ENCODE measurements at regions not wholly inside any gene's neighbourhood (a gene's known extent, or its start where the extent isn't known, plus 50 kb on each side); places are given as distances from the start of the nearest gene placed in this dataset.

- no peak for DNase-seq (ENCODE audit: low spot score)
These were observed 417.9 kb downstream of the HRH4 start for GRCh38 chr18:24878289-24878688.

GRCh38 chr18:24885276-24885675, 424.8 kb downstream of the HRH4 start:
- no peak for DNase-seq (ENCODE audit: low spot score)

GRCh38 chr18:24894880-24895279, 434.4 kb downstream of the HRH4 start:
- DNase-seq (ENCODE audit: low spot score) = no peak

DNA sequence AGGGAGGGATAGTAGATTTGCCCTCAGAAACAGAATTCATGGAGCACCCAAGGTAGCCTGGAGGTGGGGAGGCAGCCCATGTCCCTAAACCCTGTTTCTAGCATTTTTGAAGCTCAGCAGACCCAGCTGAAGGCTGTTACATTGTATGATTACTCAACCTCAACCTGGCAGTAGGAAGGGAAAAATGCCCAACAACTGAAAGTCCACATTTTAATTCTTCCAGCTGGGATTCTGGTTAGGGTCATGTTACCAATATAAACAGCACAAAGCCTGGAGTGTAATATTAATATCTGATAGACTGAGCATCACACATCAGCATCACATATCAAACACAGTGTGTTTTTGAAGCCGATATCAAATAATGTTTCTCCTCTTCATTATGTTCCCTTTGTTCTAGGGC, 437.0 kb downstream of the HRH4 start:
- no peak for DNase-seq (ENCODE audit: low spot score)

DNA sequence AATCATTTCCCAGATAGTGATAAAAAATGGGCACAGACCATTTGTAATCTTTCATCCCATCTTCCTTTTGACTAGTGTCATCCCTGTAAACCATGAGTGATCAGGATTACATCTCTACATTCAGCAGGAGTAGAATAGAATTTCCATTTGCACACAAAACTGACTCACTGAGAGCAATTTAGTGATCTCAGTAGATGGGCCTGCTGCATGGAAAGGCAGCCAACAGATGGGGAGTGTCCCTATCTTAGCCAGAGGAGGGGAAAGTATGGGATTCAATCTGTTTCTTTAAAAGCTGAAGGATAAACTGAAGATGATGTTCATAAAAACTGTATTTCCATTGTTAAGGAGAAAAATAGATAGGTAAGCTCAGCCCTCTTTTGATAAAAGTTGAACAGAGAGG, 441.7 kb downstream of the ZNF521 start:
- no peak for DNase-seq (ENCODE audit: low spot score)

GRCh38 chr18:24913507-24914170, 438.3 kb downstream of the ZNF521 start:
- DNase-seq (ENCODE audit: low spot score) = no peak

GRCh38 chr18:24914171-24914525, 437.8 kb downstream of the ZNF521 start:
- no peak for DNase-seq (ENCODE audit: low spot score)

- DNase-seq (ENCODE audit: low spot score) = no peak
These were observed 437.3 kb downstream of the ZNF521 start for GRCh38 chr18:24914685-24915084.

GRCh38 chr18:24915547-24915946, 436.4 kb downstream of the ZNF521 start:
- DNase-seq (ENCODE audit: low spot score) = no peak

- no peak for DNase-seq (ENCODE audit: low spot score)
These were observed 434.2 kb downstream of the ZNF521 start for GRCh38 chr18:24917767-24918166.

- DNase-seq (ENCODE audit: low spot score) = no peak
These were observed 433.7 kb downstream of the ZNF521 start for GRCh38 chr18:24918257-24918656.

DNA sequence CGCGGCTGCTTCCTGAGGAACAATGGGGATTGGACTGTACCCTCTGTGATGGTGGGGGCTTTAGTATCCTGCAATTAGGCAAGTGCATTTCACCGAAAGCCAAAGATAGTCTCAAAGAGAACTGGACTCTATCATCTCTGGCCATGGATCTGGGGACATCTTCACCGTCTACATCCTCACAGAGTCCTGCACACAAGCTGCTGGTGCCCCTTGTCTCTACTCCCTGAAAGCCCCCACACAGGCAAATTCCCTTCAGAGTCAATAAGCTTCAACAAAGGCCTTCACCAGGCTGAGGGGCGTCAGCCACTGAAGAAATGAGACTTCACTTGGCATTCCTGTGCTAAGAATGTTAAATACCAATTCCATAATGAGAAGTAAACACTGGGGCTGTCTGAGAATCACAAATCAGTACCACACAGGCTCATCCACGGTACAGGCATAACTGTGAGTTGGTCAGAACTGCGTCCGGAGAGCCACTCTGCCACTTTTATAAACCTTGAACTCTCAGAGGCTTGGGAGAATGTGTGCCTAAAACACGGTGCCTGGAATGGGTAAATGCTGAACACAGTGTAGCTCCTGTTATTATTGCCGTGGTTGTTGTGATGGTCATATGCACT, 432.7 kb downstream of the ZNF521 start:
- no peak for DNase-seq (ENCODE audit: low spot score)

DNA sequence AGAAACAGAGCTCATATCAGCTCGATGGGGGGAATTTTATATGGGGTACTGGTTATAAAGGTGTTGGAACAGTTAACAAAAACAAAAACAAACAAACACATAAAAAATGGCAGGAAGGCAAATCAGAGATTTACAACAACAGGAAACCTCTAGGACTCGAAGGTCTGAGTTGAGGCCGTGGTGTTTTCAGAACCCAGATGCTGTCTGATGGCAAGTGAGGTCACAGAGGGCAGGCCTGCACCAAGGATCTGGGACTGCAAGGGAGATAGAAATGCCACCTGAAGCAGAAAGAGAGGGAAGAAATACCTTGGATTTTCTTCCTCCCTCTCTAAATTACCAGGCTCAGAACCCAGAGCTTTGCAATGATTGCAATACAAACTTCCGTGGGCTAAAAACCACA, 429.5 kb downstream of the ZNF521 start:
- DNase-seq (ENCODE audit: low spot score) = no peak

DNA sequence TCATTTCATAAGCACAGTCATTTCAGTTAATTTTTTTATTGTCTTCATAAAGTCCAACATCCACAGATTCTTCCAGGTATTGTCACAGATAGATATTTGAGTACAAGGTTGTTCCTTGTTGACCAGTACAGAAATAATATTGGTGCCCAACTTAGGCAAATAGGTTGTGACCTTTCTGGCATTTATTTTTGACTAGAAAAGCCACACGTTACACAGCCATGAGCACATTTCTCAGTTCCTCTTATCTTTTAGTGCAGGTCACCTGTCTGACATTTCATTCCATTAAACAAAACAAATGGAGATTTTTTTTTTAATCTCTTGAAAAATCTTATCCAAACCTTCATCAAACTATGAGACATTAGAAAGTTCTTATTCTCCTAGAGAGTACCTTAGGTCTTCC, 428.8 kb downstream of the ZNF521 start:
- DNase-seq (ENCODE audit: low spot score) = no peak

DNA sequence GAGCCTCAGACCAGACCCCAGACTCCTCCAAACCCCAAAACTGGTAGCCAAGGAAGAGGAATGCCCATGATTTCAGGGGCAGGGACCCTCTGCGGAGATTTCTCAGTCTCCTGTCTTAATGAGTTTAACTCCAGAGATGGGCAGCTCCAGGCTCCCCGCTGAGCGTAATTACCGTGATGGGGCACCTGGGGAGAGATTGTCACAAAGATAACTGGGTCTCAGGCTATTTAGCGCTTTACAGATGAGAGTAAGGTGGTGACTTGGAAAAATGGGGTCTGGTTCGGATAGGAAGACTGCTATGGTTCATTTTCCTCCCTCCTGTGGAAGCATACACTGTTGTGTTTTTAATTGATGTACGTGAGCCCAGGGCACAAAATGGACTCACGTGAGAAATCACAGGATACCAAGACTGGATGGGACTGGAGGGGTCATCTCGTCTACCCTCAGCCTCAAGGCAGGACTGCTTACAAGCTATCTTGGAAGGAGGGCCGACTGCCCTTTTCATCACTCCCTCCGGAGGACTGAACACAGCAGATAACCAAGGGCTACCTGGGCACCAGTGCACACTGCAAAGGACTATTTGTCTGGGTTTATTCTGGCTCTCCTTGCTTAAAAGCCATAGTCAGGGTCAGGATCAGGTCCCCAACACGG, 427.8 kb downstream of the ZNF521 start:
- no peak for DNase-seq (ENCODE audit: low spot score)

- no peak for DNase-seq (ENCODE audit: low spot score)
These were observed 425.3 kb downstream of the ZNF521 start for GRCh38 chr18:24926649-24927048.

DNA sequence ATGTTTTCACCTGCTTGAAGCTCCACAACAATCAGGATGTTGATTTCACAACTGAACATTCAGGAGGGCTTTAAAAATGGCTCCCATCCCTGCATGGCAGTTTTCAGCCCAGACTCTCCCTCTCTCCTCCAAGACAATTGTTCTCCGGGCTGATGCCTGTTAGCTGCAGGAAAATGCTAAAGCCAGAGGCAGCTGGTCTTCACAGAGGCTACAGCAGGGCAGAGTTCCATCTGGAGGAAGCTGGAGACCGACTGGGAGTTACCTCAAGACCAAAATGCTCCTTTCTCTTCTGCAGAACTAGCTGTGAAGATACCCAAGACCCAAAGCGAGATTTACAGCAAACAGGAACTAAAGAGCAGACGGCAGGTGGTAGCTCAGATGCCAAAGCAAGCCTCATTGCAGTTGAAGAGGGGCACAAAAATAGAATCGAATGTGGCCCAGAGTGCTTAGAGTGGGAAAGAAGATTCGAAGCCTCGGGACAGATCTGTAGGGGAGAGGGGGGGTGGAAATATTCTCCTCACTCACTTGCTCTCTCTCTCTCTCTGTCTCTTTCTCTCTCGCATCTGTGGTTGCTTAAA, 423.6 kb downstream of the ZNF521 start:
- DNase-seq (ENCODE audit: low spot score) = no peak

GRCh38 chr18:24930478-24930877, 421.5 kb downstream of the ZNF521 start:
- no peak for DNase-seq (ENCODE audit: low spot score)

DNA sequence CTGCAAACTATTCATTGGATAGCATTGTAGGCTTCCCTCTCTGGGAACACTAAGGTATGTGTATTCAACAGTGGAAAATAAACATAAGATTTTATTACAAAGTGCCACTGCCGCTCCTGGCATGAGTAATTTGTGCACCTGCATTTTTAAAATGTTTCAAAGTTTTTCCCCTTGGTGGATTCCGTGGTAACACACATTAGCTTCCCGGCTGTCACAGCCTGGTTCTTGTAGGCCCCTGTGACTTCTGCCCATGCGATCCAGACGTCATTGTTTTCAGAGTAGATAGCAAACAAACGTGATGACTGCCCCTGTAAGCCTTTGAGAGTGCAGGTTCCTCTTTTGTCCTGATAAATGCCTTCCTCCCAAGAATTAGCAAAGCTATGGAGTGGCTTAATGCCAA, 421.0 kb downstream of the ZNF521 start:
- DNase-seq (ENCODE audit: low spot score) = no peak

- no peak for DNase-seq (ENCODE audit: low spot score)
These were observed 418.6 kb downstream of the ZNF521 start for GRCh38 chr18:24933345-24933744.

DNA sequence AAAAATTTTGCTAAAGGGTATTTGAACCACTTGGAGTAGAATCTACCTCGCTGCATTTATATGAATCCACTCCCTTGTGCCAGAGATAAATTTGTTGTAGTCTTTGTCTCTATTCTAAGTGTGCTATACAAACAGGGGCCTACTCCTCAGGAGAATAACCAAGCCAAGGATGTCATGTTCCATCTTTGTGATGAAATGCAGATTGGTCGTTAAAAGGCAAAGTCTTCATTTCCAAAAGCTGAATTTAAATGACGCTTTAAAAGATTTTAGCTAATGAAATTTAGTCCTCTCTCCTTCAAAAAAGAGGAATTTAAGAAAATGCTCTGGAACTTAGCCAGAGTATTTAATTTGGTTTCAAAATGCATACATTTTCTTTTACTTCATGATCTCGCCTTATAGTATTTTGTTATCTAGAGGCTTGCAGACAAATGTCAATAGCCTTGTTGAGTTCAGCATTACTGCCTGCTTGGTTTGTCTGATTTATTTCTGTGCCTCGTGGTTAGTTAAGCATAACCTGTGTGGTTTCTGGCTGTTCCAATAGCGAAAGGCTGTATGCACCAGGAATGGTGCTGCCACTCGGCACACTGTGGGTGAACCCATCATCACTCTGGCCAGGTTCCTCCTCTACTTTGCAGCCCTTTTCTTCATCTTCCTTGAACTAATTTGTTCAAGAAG, 417.6 kb downstream of the ZNF521 start:
- DNase-seq (ENCODE audit: low spot score) = no peak

DNA sequence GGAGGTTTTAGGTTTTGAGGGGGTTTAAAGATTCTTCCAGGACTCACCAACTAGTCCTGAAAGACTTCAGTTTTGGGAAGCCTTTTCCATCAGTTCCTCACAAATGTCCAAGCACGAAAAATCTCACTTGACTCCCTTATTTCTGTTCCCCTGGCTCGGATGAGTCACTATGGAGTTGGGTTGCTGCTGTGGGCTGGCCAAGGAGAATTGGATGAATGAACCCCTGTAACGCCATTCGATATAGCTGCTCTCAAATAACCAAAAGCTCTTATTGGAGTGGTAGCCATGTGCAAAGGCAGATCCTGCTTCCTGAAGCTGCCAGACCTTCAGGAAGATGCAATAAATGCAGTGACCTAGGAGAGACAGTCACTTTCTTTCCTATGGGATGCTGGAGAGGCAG, 417.0 kb downstream of the ZNF521 start:
- no peak for DNase-seq (ENCODE audit: low spot score)

GRCh38 chr18:24935896-24936295, 416.1 kb downstream of the ZNF521 start:
- no peak for DNase-seq (ENCODE audit: low spot score)
